NCI-H2171 treated with DMSO at 0.1 percent for 48 hours (cell line): ENCODE measurements at regions not wholly inside any gene's neighbourhood (a gene's known extent, or its start where the extent isn't known, plus 50 kb on each side); places are given as distances from the start of the nearest gene placed in this dataset.
"Not testable (repeated sequence)": the region's sequence is repeated elsewhere in the genome, so short reads cannot be mapped to it uniquely, and the experiment has no call there.

Experiments
- DNase-seq: peaks from one replicate; lab custom pipeline; 2025; lab: John Stamatoyannopoulos, UW

DNA sequence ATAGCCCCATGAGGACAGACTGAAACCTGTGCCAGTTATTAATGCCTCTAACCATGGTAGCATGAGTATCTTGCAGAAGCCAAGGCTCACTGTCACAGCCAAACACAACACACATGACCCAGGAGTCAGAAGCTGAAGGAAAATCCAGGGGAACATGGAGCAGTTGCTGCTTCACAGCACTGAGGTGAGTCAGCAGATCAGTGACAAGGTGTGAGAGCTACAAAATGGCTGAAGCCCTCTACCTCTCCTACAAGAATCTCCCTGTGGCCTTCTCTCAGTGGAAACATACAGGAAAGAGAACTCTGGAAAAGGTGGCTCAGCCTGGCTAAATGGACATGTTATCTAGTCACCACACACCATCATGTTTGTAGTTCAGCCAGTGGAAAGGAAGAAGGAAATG lies 93.5 kb downstream of the NAB1 start:
- no peak for DNase-seq

DNA sequence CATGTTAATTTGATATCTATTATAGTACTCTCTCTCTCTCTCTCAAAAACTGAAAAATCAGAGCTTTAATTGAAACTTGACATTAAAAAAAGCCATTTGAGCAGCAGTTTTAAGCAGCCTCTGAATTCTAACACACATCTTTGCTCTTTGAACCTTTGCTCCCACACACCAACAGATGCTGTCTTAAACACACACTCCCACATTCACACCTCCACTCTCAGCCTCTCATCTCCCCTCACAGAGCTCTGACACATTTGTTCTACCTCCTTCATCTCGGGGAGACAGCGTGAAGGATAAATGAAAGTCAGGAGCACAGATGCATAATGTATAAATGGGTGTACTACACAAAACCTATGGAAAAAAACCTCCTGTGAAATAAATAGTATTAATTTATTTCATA lies 95.2 kb downstream of the NAB1 start:
- DNase-seq: peak; percentile 26

DNA sequence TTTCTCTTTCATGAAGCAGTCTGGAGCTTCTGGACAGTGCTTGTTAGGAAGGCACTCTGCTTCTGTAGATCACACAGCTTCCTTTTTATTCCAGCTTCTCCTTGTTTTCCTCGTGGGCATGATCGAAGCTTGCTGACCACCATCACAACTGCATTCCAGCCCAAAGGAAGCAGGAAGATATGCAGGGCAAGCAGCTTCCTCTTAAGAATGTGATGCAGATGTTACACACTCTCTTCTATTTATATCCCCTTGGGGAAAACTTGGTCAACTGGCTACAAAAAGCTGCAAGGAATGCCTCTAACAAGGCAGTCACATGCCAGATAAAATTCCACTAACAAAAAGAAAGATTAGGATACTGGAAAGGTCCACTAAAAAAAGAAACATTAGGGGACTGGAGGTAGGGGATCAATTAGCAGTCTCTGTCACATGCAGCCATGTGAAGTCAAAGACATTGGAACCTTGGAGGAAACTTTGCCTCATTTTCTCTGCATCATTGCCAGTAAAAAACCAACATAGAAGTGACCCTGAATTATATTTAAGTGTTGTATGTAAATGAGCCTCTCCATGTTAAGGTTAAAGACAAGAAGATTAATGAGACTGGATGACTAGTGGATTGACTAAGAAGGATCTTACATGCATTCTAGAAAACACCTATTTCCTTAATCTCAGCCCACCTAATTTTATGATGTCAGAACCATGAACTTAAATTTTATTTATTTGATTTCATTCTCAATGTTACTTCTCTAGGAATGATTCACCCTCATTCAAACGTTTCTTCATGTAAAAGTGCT lies 98.3 kb downstream of the NAB1 start:
- no peak for DNase-seq

DNA sequence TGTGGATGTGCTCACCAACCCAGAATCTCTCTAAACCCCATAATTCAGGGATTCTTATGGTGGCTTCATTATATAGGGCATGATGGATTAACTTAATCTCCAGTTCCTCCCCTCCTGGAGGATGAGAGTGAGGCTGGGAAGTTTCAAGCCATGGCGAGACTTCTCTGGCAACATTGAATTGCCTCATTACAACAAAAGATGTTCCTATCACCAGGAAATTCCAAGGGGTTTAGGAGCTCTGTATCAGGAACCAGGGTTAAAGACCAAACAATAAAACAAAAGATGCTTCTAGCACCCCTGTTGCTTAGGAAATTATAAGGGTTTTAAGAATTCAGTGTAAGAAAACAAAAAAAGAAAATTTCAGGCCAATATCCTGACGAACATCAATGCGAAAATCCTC lies 100.1 kb downstream of the NAB1 start:
- DNase-seq: no peak

DNA sequence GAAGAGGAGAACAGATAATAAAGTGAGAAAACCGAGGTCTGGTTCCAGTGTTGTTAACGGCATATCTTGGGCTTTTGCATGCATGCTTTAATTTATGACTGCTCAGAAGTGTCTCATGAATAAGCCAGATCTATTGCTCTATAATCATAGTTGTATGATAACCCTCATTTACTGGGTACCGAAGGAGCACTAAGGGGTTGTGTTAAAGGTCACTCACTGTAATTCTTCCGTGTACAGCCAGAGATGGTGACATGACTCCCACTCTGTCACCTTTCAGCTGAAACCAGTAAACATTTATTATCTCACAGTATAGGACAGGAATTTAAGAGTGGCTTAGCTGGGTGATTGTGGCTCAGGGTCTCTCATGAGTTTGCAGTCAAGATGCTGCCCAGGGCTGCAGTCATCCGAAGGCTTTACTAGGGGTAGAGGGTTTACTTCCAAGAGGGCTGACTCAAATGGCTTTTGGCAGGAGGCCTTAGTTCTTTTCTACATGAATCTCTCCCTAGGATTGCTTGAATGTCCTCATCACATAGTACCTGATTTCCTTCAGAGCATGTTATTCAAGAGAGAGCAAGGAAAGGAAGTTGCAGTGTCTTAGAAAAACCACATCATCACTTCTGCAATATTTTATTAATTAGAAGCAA lies 107.0 kb downstream of the NAB1 start:
- DNase-seq: no peak

DNA sequence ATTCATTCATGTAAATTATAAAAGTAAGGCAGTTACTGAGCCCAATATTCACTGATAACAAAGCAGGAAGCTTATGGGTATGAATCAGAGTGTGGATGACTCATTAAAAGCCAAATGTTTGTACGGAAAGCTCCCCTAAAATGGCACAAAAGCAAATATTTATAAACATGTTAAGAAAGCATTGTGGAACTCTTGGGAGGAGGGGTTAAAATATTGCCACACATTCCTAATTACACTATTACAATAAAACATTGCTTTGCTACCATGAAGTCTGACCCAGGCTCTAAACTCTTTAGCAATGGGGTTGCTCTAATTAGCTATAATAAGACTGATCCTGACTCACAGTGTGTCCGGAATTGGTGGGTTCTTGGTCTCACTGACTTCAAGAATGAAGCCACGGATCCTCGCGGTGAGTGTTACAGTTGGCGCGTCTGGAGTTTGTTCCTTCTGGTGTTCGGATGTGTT lies 110.9 kb downstream of the NAB1 start:
- DNase-seq: no peak

DNA sequence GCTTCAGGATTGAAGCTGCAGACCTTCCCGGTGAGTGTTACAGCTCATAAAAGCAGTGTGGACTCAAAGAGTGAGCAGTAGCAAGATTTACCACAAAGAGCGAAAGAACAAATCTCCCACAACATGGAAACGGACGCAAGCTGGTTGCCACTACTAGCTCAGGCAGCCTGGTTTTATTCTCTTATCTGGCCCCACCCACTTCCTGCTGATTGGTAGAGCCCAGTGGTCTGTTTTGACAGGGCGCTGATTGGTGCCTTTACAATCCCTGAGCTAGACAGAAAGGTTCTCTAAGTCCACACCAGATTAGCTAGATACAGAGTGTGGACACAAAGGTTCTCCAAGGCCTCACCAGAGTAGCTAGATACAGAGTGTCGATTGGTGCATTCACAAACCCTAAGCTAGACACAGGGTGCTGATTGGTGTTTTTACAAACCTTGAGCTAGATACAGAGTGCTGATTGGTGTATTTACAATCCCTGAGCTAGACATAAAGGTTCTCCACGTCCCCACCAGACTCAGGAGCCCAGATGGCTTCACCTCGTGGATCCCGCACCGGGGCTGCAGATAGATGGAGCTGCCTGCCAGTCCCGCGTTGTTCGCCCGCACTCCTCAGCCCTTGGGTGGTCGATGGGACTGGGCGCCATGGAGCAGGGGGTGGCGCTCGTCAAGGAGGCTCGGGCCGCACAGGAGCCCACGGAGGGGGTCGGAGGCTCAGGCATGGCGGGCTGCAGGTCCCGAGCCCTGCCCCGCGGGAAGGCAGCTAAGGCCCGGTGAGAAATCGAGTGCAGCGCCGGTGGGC lies 111.7 kb downstream of the NAB1 start:
- not testable (repeated sequence) for DNase-seq

DNA sequence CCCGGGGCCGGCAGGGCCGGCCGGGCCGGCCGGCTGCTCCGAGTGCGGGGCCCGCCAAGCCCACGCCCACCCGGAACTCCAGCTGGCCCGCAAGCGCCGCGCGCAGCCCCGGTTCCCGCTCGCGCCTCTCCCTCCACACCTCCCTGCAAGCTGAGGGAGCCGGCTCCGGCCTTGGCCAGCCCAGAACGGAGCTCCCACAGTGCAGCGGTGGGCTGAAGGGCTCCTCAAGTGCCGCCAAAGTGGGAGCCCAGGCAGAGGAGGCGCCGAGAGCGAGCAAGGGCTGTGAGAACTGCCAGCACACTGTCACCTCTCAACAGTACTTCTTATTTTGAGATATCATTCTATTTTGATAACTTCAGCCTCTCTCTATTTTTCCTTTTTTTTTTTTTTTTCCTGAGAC lies 112.3 kb downstream of the NAB1 start:
- DNase-seq: not testable (repeated sequence)

DNA sequence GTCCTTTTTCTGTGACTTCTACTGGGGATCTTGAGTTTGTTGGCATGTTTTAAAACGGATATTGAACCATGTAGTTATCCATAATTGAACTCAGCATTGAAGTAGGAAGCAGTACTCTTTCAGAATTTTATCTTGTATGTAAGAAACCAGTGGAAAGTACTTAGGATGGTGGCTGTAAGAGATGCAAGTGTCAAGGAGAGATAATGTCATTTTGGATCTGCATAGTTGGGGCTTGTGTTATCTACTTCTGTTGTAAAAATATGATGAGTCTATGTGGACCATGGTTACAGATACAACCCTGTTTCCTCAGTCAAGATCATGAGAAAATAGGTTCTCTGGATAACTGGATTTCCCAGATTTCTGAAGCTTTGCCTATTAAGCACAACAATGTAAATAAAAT lies 113.7 kb downstream of the NAB1 start:
- no peak for DNase-seq

DNA sequence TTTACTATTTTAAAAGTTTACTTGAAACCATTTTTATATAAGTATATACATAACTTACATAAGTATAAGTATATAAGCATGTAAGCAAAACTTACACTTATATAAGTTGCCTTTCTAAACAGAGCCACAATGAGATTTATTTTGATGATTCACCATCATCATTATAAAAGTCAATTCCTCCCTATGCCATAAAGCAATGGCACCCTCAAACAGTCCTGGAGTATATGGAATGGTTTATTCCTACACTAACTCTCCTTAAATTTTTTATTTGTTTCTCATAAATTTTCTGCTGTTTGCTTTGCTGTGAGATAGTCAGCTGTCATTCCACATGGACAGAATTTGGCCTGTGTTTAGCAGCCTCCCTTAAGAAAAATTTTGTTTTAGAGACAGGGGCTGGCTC lies 114.2 kb downstream of the NAB1 start:
- no peak for DNase-seq

DNA sequence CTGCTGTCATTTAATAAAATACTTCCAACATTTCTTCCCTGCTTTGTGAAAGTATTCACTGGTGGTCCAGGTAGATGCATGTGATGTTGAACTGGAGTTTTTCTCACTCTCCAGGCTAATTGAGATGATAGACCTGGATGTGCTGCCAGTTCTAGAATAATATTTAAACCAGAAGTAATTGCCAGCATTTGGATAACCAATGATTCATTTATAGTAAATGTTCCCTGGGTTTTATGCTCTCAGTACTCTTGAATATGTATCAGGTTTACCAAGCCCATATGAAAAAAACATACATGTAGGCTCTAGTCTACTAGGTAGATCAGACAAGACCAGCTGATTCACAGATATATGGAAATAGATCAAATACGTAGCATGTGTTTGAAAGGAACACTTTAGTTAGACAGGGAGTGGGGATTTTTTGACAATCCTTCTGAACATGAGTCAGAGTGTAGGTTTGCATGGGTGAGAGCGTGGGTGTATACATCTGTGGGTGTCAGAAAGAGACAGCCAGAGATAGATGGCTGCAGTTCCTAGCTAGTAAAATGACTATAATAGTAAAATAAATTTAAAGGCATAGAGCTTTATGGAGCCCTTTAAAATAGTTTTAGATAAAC lies 115.1 kb downstream of the NAB1 start:
- DNase-seq: no peak

DNA sequence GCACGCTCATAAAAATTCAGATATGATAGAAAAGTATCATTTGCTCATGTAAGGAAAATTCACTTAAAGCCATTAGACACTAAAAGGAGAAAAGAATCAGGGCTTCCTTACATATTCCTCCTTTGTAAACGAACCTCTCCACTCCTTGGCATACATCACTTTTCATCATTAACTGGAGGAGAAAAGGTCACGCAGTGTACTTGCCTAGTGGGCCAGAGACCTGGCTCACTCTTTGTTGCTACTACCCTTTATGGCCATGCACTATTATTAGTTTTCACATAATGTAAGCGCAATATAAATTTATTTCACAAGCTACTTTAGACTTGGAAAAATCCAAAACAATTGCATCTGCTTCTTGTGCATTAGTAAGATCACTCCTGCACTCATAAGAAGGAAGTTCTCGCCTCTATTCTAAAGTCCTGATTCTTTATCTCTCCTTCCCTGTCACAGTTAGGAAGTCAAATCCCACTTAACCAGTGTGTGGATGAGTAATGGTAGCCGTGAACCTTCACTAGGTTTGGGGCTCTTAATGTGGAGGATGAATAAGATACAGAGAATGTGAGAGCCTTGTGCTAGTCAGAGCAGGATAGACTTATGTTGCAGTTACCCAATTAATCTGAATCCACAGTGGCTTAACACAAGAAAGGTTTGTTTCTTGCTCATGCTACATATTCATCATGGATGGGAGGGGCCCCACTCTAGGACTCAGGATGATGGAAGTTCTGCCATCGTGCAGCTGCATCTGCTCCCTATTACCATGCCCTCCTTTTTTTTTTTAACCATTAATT lies 115.0 kb upstream of the GLS start:
- DNase-seq: peak; percentile 43

DNA sequence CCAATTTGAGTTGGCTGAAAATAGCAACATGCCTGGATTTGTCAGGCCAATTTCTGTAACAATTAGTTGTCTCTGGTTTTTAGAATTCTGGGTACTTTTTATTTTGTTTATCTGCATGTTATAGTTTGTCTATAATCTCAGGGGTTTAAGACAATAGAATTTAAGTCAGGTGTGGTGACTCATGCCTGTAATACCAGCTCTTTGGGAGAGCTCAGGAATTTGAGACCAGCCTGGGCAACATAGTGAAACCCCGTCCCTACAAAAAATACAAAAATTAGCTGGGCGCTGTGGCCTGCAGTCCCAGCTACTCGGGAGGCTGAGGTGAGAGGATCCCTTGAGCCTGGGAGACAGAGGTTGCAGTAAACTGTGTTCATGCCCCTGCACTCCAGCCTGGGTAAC lies 114.4 kb upstream of the GLS start:
- no peak for DNase-seq

DNA sequence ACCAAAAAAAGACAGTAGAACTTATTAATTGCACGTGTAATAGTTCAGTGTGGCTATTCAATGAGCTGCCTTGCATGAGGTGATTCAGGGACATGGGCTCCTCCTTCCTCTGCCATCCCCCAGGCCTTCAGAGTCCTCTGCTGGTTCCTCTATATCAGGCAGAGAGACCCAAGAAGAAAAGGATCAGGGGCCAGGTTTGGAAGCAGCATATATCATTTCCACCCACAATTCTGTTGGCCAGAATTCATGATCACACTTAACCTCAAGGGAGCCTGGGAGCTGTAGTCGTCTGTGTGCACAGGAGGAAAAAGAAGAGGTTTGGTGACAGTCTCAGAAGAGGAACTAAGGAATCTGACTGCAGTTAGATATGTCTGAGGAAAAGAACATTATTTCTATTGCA lies 114.0 kb upstream of the GLS start:
- peak; percentile 21 for DNase-seq

DNA sequence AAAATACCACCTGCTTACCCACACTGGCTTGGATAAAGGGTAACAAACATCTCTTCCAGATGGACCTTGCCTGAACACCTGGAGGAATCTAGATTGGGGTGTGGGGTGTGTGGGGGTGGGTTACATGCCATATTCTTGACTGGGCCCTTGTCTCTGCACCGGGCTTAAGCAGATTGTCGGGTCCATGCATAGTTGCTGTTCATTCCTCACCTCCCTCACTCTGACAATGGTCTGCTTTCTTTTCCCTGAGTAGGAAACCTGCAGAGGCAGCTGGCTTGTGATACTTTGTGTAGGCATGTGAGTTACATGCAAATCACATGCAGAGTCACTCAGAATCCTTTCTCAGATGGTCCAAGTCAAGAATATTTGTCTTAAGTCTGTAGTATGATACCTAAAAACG lies 112.8 kb upstream of the GLS start:
- DNase-seq: peak; percentile 18

DNA sequence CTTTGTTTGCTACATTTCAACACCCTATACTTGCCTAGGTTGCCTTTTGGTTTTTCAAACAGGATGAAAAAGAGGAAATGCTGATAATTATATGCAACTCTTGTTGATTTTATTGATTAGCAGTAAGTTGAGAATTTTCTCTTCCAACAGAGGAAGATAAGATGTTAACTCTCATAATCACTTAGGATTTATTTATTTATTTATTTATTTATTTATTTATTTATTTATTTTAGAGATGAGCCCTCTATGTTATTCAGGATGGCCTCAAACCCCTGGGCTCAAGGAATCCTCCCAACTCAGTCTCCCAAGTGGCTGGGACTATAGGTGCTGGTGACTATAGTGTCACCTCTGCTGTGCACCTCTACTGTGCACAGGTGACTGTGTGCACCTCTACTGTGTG lies 111.4 kb upstream of the GLS start:
- no peak for DNase-seq

DNA sequence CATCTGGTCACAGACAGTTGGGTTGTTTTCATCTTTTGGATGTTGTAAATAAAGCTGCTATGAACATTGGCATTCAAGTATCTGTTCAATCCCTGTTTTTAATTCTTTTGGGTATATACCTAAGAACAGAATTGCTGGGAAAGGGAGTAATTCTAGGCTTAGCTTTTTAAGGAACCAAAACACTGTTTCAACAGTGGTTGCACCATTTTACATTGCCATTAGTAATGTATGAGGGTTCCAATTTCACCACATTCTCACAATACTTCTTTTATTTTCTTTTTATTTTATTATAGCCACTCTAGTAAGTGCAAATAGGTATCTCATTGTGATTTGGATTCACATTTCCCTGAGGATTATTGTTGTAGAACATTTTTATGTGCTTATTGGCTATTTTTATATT lies 108.9 kb upstream of the GLS start:
- no peak for DNase-seq

DNA sequence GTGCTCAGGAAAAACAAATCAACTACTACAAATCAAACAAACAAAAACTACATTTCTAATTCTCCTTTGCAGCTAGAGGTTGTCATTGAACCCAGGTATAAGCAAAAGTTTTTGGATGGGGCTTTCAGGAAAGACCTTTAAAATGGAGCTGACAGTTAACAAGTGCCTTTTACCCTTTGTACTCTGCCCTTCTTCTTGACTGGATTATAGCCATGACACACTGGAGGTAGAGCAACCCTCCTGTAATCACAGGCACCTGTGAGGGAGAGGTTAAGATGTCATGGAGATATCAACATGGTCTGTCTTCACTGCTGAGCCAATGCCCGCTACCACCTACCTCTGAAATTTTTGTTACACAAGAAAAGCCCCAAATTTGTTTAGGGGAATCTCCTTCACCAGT lies 100.0 kb upstream of the GLS start:
- DNase-seq: no peak

DNA sequence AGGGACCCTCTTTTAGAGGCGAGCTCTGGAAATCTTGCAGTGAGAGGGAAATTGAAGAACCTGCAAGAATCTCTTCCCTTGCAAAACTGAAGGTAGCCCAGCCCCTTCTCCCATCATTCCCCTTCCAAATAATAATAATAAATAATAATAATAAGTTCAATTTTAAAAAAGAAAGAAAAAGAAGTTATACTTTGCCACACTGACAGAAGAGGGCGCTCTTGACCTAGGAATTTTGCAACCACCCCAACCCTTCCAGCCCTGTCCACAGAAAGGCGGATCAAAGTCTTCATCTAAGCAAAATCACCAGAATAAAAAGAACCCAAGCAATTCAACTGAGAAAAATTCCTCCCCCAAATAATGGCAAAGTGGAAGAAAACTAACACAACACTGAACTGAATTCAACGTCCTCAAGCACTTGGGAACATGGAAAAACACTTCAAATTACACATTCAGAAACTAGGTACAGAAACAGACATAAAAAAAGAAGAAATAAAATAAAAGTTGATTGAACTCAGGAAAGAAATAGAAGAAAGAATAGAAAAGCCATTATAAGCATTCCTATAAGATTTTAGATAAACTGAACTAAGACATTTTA lies 98.9 kb upstream of the GLS start:
- DNase-seq: peak; percentile 52

DNA sequence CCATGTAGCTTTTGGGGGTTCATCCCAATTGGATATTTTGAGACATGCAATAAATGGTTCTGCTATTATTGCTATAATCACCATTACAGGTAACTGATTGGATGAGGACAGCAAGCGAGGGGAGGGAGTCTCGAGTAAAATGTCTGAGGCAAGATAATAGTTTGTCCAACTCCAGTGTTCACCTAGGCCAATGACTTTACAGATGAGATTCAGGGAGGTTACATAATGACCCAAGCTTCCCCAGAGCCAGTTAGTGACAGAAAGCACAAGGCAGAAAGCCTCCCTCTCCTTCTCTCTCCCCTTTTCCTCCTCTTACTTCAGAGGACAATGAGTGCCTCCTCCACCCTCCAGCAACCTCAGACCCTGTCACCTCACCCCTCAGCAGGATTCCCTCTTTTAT lies 98.4 kb upstream of the GLS start:
- DNase-seq: no peak

DNA sequence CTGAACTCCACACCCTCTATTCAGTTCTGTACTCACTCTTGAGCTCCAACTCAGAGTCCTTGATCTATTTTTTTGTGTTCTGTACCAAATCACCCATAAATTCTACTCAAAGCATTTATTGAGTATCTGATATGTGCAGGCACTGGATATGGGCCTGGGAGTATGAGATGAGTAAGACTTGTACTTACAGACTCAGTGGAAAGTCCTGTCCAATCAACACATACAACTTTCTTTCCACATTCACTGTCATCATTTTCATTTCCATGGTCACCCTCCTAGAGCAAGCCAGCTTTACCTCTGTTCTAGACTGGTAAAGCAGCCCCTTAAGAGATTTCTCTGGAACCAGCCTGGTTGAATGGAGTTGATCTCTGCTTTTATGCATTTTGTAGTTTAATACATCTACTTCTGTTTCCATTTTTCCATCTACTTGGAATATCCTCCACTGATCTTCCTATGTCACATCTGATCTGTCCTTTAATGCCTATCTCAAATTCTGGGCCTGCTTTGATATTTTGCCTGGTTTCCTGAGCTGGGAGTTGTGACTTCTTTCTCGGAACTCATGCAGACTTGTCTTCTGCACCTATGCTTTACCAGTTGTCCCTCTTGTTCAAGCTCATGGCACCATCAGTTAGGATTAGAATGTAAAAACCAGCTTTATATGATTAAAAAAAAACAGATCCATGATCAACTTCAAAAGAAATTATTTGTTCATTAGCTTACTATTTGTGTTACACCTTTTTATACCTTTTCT lies 96.9 kb upstream of the GLS start:
- no peak for DNase-seq
